ENCODE measurements at regions not wholly inside any gene's neighbourhood (a gene's known extent, or its start where the extent isn't known, plus 50 kb on each side); places are given as distances from the start of the nearest gene placed in this dataset.
"Not testable (repeated sequence)": the region's sequence is repeated elsewhere in the genome, so short reads cannot be mapped to it uniquely, and the experiment has no call there.

- no peak overlapping the region for H3K27ac ChIP-seq
- TF ChIP-seq CTCF (conservative IDR thresholded peaks at IDR 0.05) = no peak
Measured at GRCh38 chr14:106067935-106068334, 541.6 kb downstream of the TMEM121 start.

GRCh38 chr14:106069804-106070625, 543.6 kb downstream of the TMEM121 start:
- TF ChIP-seq CTCF (conservative IDR thresholded peaks at IDR 0.05) = no peak
- H3K27ac ChIP-seq = no peak overlapping the region

- TF ChIP-seq CTCF (conservative IDR thresholded peaks at IDR 0.05) = no peak
- H3K27ac ChIP-seq = no peak overlapping the region
Measured at GRCh38 chr14:106080922-106081321, 554.5 kb downstream of the TMEM121 start.

- H3K27ac ChIP-seq = not testable (repeated sequence)
Measured at GRCh38 chr14:106081721-106082120, 555.3 kb downstream of the TMEM121 start.

- no peak for TF ChIP-seq CTCF (conservative IDR thresholded peaks at IDR 0.05)
- H3K27ac ChIP-seq = no peak overlapping the region
Measured at GRCh38 chr14:106083082-106083481, 556.7 kb downstream of the TMEM121 start.

GRCh38 chr14:106087837-106088236, 561.5 kb downstream of the TMEM121 start:
- H3K27ac ChIP-seq = no peak overlapping the region
- no peak for TF ChIP-seq CTCF (conservative IDR thresholded peaks at IDR 0.05)

- H3K27ac ChIP-seq = not testable (repeated sequence)
Measured at GRCh38 chr14:106088860-106089259, 562.5 kb downstream of the TMEM121 start.

- no peak for TF ChIP-seq CTCF (conservative IDR thresholded peaks at IDR 0.05)
- H3K27ac ChIP-seq = no peak overlapping the region
Measured at GRCh38 chr14:106094654-106095189, 568.3 kb downstream of the TMEM121 start.

All from VCaP (cell line).